Activated CD8-positive, alpha-beta memory T cell treated with anti-CD3 and anti-CD28 coated beads for 1 hour (primary cell): ENCODE measurements at regions not wholly inside any gene's neighbourhood (a gene's known extent, or its start where the extent isn't known, plus 50 kb on each side); places are given as distances from the start of the nearest gene placed in this dataset.

Experiments
- DNase-seq, 2 donors: peaks; one replicate each; pipeline ENCODE4 v3.0.0-alpha.2; 2020; ENCODE audit warnings: low read depth in 1 of 2; ENCODE audit errors: extremely low read depth in 1 of 2

- no peak for DNase-seq
Observed at GRCh38 chr20:22910287-22910852, 124.7 kb upstream of the SSTR4 start.

GRCh38 chr20:22914291-22914690 is 120.8 kb upstream of the SSTR4 start:
- DNase-seq = no peak

GRCh38 chr20:22915512-22915911 is 119.6 kb upstream of the SSTR4 start:
- DNase-seq = no peak

GRCh38 chr20:22916021-22916842 is 118.9 kb upstream of the SSTR4 start:
- DNase-seq = no peak

- no peak for DNase-seq
Observed at GRCh38 chr20:22918286-22918983, 116.7 kb upstream of the SSTR4 start.

GRCh38 chr20:22920898-22921297 is 114.2 kb upstream of the SSTR4 start:
- DNase-seq = no peak

GRCh38 chr20:22921595-22922421 is 113.3 kb upstream of the SSTR4 start:
- no peak for DNase-seq

GRCh38 chr20:22922987-22923386 is 112.1 kb upstream of the SSTR4 start:
- DNase-seq = no peak

- no peak for DNase-seq
Observed at GRCh38 chr20:22924046-22924737, 110.9 kb upstream of the SSTR4 start.

- no peak for DNase-seq
Observed at GRCh38 chr20:22924949-22925612, 110.0 kb upstream of the SSTR4 start.

- no peak for DNase-seq
Observed at GRCh38 chr20:22925613-22925983, 109.5 kb upstream of the SSTR4 start.

GRCh38 chr20:22927537-22927936 is 107.6 kb upstream of the SSTR4 start:
- no peak for DNase-seq

GRCh38 chr20:22928679-22929078 is 106.4 kb upstream of the SSTR4 start:
- DNase-seq = no peak

GRCh38 chr20:22929661-22930060 is 105.5 kb upstream of the SSTR4 start:
- no peak for DNase-seq

- DNase-seq = no peak
Observed at GRCh38 chr20:22931653-22932608, 103.2 kb upstream of the SSTR4 start.

- DNase-seq = no peak
Observed at GRCh38 chr20:22939181-22939580, 95.9 kb upstream of the SSTR4 start.

- no peak for DNase-seq
Observed at GRCh38 chr20:22940350-22940749, 94.8 kb upstream of the SSTR4 start.

- no peak for DNase-seq
Observed at GRCh38 chr20:22941550-22941949, 93.6 kb upstream of the SSTR4 start.

GRCh38 chr20:22942742-22943141 is 92.4 kb upstream of the SSTR4 start:
- no peak for DNase-seq
